Fibroblast of villous mesenchyme (primary cell): ENCODE measurements at regions not wholly inside any gene's neighbourhood (a gene's known extent, or its start where the extent isn't known, plus 50 kb on each side); places are given as distances from the start of the nearest gene placed in this dataset.

Experiments used
- DNase-seq: peaks from one replicate; pipeline ENCODE4 v3.0.0-alpha.2; 2010; ENCODE audit warnings: low read depth
- H3K4me3 ChIP-seq: 2 replicates; pipeline ENCODE4 v1.5.1; 2011; ENCODE audit warnings: low read depth, mild to moderate bottlenecking, low read length
- TF ChIP-seq, protein P1 (sequence below): IDR thresholded peaks from 2 replicates; pipeline ENCODE4 v1.5.1; 2012; ENCODE audit warnings: low read depth, mild to moderate bottlenecking, low read length; ENCODE audit not compliant: insufficient read depth

DNA sequence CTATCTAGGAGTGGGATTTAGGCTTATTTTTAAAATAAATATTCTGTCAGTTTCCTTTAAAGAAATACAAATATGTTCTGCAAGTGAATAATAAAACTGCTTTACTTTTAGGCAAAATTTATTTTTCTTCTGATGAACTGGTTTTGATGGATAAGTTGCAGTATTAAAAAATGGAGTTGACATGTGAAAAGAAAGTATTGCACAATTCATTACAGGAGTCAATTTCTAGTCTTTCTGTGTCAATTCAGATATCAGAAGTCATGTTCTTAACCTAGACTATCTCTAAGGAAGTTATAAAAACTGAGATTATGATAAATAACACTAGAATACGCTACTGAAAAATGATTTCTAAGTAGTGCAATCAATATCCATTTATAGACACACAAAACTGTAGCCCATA is 270.2 kb upstream of the TMPRSS15 start:
- TF ChIP-seq, protein P1, sequence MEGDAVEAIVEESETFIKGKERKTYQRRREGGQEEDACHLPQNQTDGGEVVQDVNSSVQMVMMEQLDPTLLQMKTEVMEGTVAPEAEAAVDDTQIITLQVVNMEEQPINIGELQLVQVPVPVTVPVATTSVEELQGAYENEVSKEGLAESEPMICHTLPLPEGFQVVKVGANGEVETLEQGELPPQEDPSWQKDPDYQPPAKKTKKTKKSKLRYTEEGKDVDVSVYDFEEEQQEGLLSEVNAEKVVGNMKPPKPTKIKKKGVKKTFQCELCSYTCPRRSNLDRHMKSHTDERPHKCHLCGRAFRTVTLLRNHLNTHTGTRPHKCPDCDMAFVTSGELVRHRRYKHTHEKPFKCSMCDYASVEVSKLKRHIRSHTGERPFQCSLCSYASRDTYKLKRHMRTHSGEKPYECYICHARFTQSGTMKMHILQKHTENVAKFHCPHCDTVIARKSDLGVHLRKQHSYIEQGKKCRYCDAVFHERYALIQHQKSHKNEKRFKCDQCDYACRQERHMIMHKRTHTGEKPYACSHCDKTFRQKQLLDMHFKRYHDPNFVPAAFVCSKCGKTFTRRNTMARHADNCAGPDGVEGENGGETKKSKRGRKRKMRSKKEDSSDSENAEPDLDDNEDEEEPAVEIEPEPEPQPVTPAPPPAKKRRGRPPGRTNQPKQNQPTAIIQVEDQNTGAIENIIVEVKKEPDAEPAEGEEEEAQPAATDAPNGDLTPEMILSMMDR = no peak
- no peak overlapping the region for H3K4me3 ChIP-seq
- DNase-seq = no peak

DNA sequence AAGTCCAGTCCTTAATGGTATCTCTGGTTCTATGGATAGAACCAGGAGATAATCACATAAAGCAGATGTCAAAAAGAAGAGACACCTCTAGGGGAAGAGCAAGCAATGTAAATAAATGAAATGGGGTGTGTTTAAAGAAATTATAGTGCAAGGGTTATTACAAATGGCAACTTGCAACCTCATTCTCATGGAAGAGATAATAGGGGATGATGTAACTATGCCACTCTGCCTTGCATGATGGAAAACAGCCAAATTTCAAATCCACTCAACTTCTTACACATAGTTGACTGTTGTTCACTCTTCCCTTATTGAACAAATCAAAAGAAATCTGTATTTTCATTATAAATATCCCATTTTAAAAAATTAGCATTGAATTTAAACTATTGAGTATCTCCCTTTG is 274.0 kb upstream of the TMPRSS15 start:
- no peak overlapping the region for H3K4me3 ChIP-seq
- TF ChIP-seq, protein P1 = no peak
- DNase-seq = no peak

DNA sequence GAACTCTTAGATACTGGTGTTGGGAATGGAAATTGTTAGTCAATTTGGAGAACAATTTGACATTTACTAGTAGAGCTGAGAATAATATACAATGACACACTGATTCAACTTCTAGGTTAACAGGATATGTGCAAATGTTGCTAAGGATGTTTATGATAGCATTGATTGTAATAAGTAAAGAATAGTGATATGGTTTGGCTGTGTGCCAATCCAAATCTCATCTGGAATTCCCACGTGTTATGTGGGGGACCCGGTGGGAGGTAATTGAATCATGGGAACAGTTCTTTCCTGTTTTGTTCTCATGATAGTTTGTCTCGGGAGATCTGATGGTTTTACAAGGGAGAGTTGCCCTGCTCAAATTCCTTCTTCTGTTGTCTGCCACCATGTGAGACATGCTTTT is 302.4 kb upstream of the TMPRSS15 start:
- TF ChIP-seq, protein P1 = no peak
- H3K4me3 ChIP-seq = no peak overlapping the region
- DNase-seq = no peak

DNA sequence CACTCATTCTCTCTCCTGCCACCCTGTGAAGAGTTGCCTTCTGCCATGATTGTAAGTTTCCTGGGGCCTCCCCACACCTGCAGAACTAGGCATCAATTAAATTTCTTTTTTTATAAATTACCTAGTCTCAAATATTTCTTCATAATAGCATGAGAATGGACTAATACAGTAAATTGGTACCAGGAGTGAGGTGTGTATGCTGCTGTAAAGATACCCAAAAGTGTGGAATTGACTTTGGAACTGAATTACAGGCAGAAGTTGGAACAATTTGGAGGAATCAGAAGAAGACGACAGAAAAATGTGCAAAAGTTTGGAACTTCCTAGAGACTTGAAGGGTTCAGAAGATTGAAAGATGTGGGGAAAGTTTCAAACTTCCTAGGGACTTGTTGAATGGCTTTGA is 308.1 kb upstream of the TMPRSS15 start:
- no peak for DNase-seq
- TF ChIP-seq, protein P1 = no peak
- no peak overlapping the region for H3K4me3 ChIP-seq

DNA sequence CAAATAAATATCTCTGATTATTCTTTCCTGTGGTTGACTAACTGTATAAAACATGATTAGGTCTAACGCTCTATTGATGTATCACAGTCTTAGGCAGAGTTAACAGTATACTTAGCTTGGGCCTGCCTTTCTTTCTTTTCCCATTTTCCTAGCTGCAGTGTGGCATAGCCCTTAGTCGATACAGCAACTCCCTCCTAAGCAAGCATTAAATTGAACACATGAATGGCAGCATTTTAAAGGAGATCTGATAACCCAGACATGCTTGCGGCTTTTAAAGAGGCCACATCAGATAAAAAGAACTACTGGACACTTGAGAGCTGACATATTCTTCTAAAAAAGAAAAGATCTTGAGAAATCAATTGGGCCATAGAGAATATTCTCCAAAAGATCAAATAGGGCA is 312.0 kb upstream of the TMPRSS15 start:
- DNase-seq = no peak
- TF ChIP-seq, protein P1 = no peak
- no peak overlapping the region for H3K4me3 ChIP-seq

DNA sequence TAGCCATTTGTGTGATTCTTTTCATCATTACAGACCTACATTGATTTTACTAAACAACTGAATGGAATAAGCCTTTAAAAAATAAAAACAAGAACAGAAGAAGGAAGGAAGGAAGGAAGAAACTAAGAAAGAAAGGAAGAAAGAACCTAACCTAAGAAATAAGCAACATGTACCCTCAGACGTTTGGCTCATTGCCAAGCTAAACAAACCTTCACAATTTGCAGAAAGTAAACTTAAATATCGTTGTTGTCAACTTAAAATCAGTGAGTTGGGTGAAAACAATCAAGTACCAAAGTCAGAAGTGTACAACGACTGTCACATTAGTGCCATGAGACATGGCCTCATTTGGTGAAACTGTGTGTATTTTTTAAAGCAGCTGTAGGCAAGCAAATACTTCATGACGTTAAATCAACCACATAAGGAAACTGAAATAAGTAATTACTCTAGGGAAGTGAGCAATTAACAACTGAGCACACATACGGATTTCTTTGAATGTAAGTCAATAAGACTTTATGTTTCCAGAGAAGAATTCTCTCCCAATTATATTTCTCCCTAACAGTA is 313.1 kb upstream of the TMPRSS15 start:
- TF ChIP-seq, protein P1 = no peak
- no peak for DNase-seq
- H3K4me3 ChIP-seq = no peak overlapping the region

DNA sequence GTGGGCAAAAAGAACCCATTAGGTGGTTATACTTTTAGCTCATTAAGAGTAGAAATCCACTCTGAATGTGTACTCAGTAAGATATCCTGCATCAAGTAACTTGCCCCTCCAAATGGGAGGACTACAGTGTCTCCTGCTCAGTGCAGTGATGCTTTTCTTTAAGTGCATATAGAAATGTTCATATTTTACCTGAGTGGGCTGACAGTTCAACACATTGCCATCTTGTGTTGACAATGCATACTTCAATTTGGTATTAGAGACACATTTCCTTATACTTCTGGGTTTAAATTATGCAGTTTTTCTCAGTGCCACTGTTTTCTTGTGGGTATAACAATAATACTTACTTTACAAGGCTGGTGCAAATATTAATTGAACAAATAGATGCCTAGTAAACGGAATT is 318.6 kb upstream of the TMPRSS15 start:
- DNase-seq = no peak
- TF ChIP-seq, protein P1 = no peak
- no peak overlapping the region for H3K4me3 ChIP-seq
